Neural cell (in vitro differentiated cells): ENCODE measurements at regions not wholly inside any gene's neighbourhood (a gene's known extent, or its start where the extent isn't known, plus 50 kb on each side); places are given as distances from the start of the nearest gene placed in this dataset.
"Not testable (repeated sequence)": the region's sequence is repeated elsewhere in the genome, so short reads cannot be mapped to it uniquely, and the experiment has no call there.

Experiments used
- CTCF ChIP-seq: fragments of 450-650 bp; IDR thresholded peaks from 2 replicates; pipeline ENCODE4 v1.5.1; 2014; ENCODE audit warnings: antibody characterized with exemption, mild to moderate bottlenecking, moderate library complexity; ENCODE audit not compliant: poor library complexity, severe bottlenecking
- EP300 ChIP-seq: fragments of 450-650 bp; conservative IDR thresholded peaks from 2 replicates; pipeline ENCODE4 v1.6.1; 2014; ENCODE audit warnings: antibody characterized with exemption, mild to moderate bottlenecking, moderate library complexity; ENCODE audit not compliant: poor library complexity, severe bottlenecking
- EZH2 ChIP-seq: fragments of 200-600, 300-800 bp; shearing (Covaris generic), sonication (generic); IDR thresholded peaks from 2 replicates; pipeline ENCODE4 v1.6.1; 2014; ENCODE audit warnings: antibody characterized with exemption, low read length, borderline replicate concordance, mild to moderate bottlenecking; ENCODE audit not compliant: insufficient read depth, poor library complexity, severe bottlenecking
- MXI1 ChIP-seq: fragments of 450-650 bp; conservative IDR thresholded peaks from 2 replicates; pipeline ENCODE4 v1.6.1; 2014; ENCODE audit warnings: antibody characterized with exemption, mild to moderate bottlenecking; ENCODE audit not compliant: poor library complexity, severe bottlenecking
- POLR2AphosphoS5 ChIP-seq: IDR thresholded peaks from 2 replicates; pipeline ENCODE4 v1.6.1; 2012
- RAD21 ChIP-seq: fragments of 450-650 bp; conservative IDR thresholded peaks from 2 replicates; pipeline ENCODE4 v1.6.1; 2014; ENCODE audit warnings: antibody characterized with exemption, mild to moderate bottlenecking, moderate library complexity
- REST ChIP-seq: IDR thresholded peaks from 2 replicates; pipeline ENCODE4 v1.6.1; 2012; ENCODE audit warnings: borderline replicate concordance
- SMC3 ChIP-seq: fragments of 450-650 bp; conservative IDR thresholded peaks from 2 replicates; pipeline ENCODE4 v1.6.1; 2014; ENCODE audit warnings: antibody characterized with exemption, mild to moderate bottlenecking, moderate library complexity; ENCODE audit not compliant: poor library complexity

- TF ChIP-seq CTCF, REST, EZH2, POLR2AphosphoS5, EP300, SMC3, RAD21, MXI1: not testable (repeated sequence)
Measured at GRCh38 chr1:223920805-223921204, 75.1 kb upstream of the TP53BP2 start.
